ENCODE measurements at regions not wholly inside any gene's neighbourhood (a gene's known extent, or its start where the extent isn't known, plus 50 kb on each side); places are given as distances from the start of the nearest gene placed in this dataset.

DNA sequence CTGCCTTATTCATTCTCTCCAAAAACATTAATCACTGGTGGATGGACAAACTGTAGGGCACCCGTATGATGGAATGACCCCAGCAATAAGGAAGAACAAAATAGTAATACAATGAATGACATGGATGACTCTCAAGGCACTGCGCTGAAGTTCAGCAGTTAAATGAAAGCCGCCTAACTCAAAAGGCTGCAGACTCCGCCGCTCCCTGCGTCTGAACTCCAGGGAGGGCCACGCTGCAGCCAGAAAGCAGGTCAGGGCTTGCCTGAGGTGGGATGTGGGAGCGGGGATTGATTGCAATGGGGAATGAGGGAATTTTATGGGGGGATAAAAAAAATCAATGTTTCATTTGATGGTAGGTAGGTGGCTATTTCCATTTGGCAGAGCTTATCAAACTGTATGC, 86.5 kb upstream of the LAPTM4A start:
- peaks cover 0 to 29% of the 10 kb centered on the region in 2 experiments; a peak in 3 of 4 replicates for H3K4me1 ChIP-seq (ENCODE audit: control insufficient read depth in 1 of 2, insufficient read depth in 2 of 2, low read length in 2 of 2)
- no peaks in the 10 kb centered on the region for H3K9me2 ChIP-seq (ENCODE audit: insufficient read depth)
- H3K27ac ChIP-seq (ENCODE audit: low read depth, low read length): no peak overlapping the region
- no TSS peak for BruUV-seq (replicated peaks)
- CTCF ChIA-PET: interaction anchor here (0.8 to 1.1 kb wide), 2 partner anchors 87 to 153 kb away, joined by 3 read pairs; partner anchors contain the start of gene SDC1
- RAD21 ChIA-PET (ENCODE audit: low non-redundant PET in 1 of 2, low total read pairs in 2 of 2, uncharacterized antibody in 2 of 2, unreplicated experiment in 2 of 2): no interaction called here
- ATAC-seq (no peak), DNase-seq (ENCODE audit: low read depth, low spot score) (no peak)
- TF ChIP-seq CTCF (IDR thresholded peaks at IDR 0.05 in 2 of 3, conservative IDR thresholded peaks at IDR 0.05 in 1 of 3; ENCODE audit: borderline replicate concordance in 1 of 3, insufficient read depth in 1 of 3, low read depth in 2 of 3, low read length in 2 of 3): no peak
- TF ChIP-seq YY1 (IDR thresholded peaks at IDR 0.05; ENCODE audit: extremely low read depth, insufficient replicate concordance, low read depth, low read length): no peak
- no peak for TF ChIP-seq POLR2A (IDR thresholded peaks at IDR 0.05; ENCODE audit: borderline replicate concordance, extremely low read depth, insufficient read depth, insufficient read length)
- TF ChIP-seq CBX3 (IDR thresholded peaks at IDR 0.05; ENCODE audit: low read depth): no peak
- TF ChIP-seq SIN3A (IDR thresholded peaks at IDR 0.05; ENCODE audit: low read depth): no peak
- no peak for TF ChIP-seq JUND (IDR thresholded peaks at IDR 0.05)
- TF ChIP-seq ZBTB33 (IDR thresholded peaks at IDR 0.05; ENCODE audit: extremely low read depth, insufficient replicate concordance, low read length): no peak
- no peak for TF ChIP-seq EGR1 (IDR thresholded peaks at IDR 0.05; ENCODE audit: low read depth)
- TF ChIP-seq REST (IDR thresholded peaks at IDR 0.05; ENCODE audit: low read depth): no peak
- TF ChIP-seq POLR2AphosphoS5 (IDR thresholded peaks at IDR 0.05; ENCODE audit: low read depth, low read length): no peak
- TF ChIP-seq RAD21 (IDR thresholded peaks at IDR 0.05; ENCODE audit: low read depth): no peak
- no peak for TF ChIP-seq FOSL1 (IDR thresholded peaks at IDR 0.05; ENCODE audit: low read depth)
- no peak for TF ChIP-seq ZFX (IDR thresholded peaks at IDR 0.05)
- H3K9me3 ChIP-seq (ENCODE audit: control insufficient read depth in 1 of 2, insufficient read depth in 1 of 2, low read depth in 1 of 2, low read length in 2 of 2): no peaks in the 10 kb centered on the region
- H3K36me3 ChIP-seq (ENCODE audit: control insufficient read depth in 1 of 2, insufficient read depth in 2 of 2, low read length in 2 of 2): no peaks in the 10 kb centered on the region
- intact Hi-C loops (cut with micrococcal nuclease): loop anchor here (5.0 kb wide), 1 partner anchor 84 kb away; no protein-coding TSS in a partner anchor
- POLR2A ChIA-PET: no interaction called here
- no peak overlapping the region for H3K9ac ChIP-seq (ENCODE audit: low read length)
- H2AFZ ChIP-seq (ENCODE audit: low read depth, low read length, poor library complexity, severe bottlenecking): no peak overlapping the region
- no peak overlapping the region for H3K4me2 ChIP-seq (ENCODE audit: low read length)
- H4K20me1 ChIP-seq (ENCODE audit: insufficient read depth): no peaks in the 10 kb centered on the region
- no peak overlapping the region for H3K4me3 ChIP-seq (replicated peaks in 1 of 2; ENCODE audit: low read depth in 1 of 2, low read length in 2 of 2)
- no peaks in the 10 kb centered on the region for H3K27me3 ChIP-seq (ENCODE audit: insufficient read depth, low read length)
- no peaks in the 10 kb centered on the region for H3K79me2 ChIP-seq (ENCODE audit: insufficient read depth, low read length)
